Natural killer cell treated with Interleukin-12 subunit alpha and Interleukin-12 subunit beta and Interleukin-15 and Interleukin-18, amount 100 ng/mL, for 72 hours (primary cell): ENCODE measurements at regions not wholly inside any gene's neighbourhood (a gene's known extent, or its start where the extent isn't known, plus 50 kb on each side); places are given as distances from the start of the nearest gene placed in this dataset.
"Not testable (repeated sequence)": the region's sequence is repeated elsewhere in the genome, so short reads cannot be mapped to it uniquely, and the experiment has no call there.

Experiments used
- ATAC-seq, 2 donors: fragments of 150-1000 bp; cut with Tn5 transposase in 1 of 2; sonication (Bioruptor Pico), chemical (Tn5 transposase) in 1 of 2; 2 replicates each; pipeline ENCODE4 v1.10.0; 2021
- DNase-seq: peaks from one replicate; pipeline ENCODE4 v3.0.0; 2022; ENCODE audit warnings: low spot score
- H3K27ac Mint-ChIP-seq, 2 donors: 1 replicate in 1 of 2; 2 replicates in 1 of 2; pipeline ENCODE4 v1.8.0; 2022; ENCODE audit warnings: mixed read lengths in 2 of 2, mild to moderate bottlenecking in 1 of 2, moderate library complexity in 1 of 2
- H3K27me3 Mint-ChIP-seq, 2 donors: 1 replicate in 1 of 2; 2 replicates in 1 of 2; pipeline ENCODE4 v1.8.0; 2022; ENCODE audit warnings: mixed read lengths in 2 of 2
- H3K36me3 Mint-ChIP-seq: one replicate; pipeline ENCODE4 v1.8.0; 2022; ENCODE audit warnings: mixed read lengths
- H3K4me1 Mint-ChIP-seq, 2 donors: 1 replicate in 1 of 2; 2 replicates in 1 of 2; pipeline ENCODE4 v1.8.0; 2022; ENCODE audit warnings: low read depth in 2 of 2, mixed read lengths in 2 of 2, mild to moderate bottlenecking in 1 of 2
- H3K4me3 Mint-ChIP-seq: one replicate; pipeline ENCODE4 v1.8.0; 2022; ENCODE audit warnings: mixed read lengths
- H3K9me3 Mint-ChIP-seq: 2 replicates; pipeline ENCODE4 v1.8.0; 2022; ENCODE audit warnings: mixed read lengths

GRCh38 chr4:163681208-163681821 lies 186.8 kb downstream of the TMA16 start:
- H3K27me3 Mint-ChIP-seq, result peaks cover 0 to 4% of the 10 kb centered on the region in 2 donors
- no peaks in the 10 kb centered on the region for H3K4me1 Mint-ChIP-seq
- no peak overlapping the region for H3K27ac Mint-ChIP-seq
- no peaks in the 10 kb centered on the region for H3K9me3 Mint-ChIP-seq
- ATAC-seq, result peak; percentile 46 to 59
- no peak for DNase-seq
- no peaks in the 10 kb centered on the region for H3K36me3 Mint-ChIP-seq
- H3K4me3 Mint-ChIP-seq, result no peak overlapping the region

GRCh38 chr4:163688856-163689255 lies 194.4 kb downstream of the TMA16 start:
- Mint-ChIP-seq H3K9me3 (no peaks in the 10 kb centered on the region), H3K27ac (no peak overlapping the region), H3K27me3 (peaks cover 0 to 5% of the 10 kb centered on the region in 2 donors), H3K4me3 (no peak overlapping the region), H3K36me3 (no peaks in the 10 kb centered on the region), H3K4me1 (no peaks in the 10 kb centered on the region)
- ATAC-seq (no peak), DNase-seq (no peak)

- Mint-ChIP-seq H3K36me3 (no peaks in the 10 kb centered on the region), H3K27me3 (no peaks in the 10 kb centered on the region), H3K27ac (no peak overlapping the region), H3K4me1 (no peaks in the 10 kb centered on the region), H3K9me3 (no peaks in the 10 kb centered on the region), H3K4me3 (no peak overlapping the region)
- no peak for ATAC-seq
- no peak for DNase-seq
Observed at GRCh38 chr4:163693211-163693610, 198.7 kb downstream of the TMA16 start.

GRCh38 chr4:163693776-163694175 lies 199.3 kb downstream of the TMA16 start:
- DNase-seq (no peak), ATAC-seq (no peak)
- Mint-ChIP-seq H3K27me3 (no peaks in the 10 kb centered on the region), H3K9me3 (no peaks in the 10 kb centered on the region), H3K27ac (no peak overlapping the region), H3K4me3 (no peak overlapping the region), H3K36me3 (no peaks in the 10 kb centered on the region), H3K4me1 (no peaks in the 10 kb centered on the region)

- Mint-ChIP-seq H3K36me3 (no peaks in the 10 kb centered on the region), H3K4me3 (no peak overlapping the region), H3K4me1 (no peaks in the 10 kb centered on the region), H3K27me3 (no peaks in the 10 kb centered on the region), H3K27ac (no peak overlapping the region), H3K9me3 (no peaks in the 10 kb centered on the region)
- DNase-seq (no peak), ATAC-seq (no peak)
Observed at GRCh38 chr4:163694385-163694784, 199.9 kb downstream of the TMA16 start.

GRCh38 chr4:163697121-163697520 lies 202.6 kb downstream of the TMA16 start:
- no peak for ATAC-seq
- Mint-ChIP-seq H3K4me1 (no peaks in the 10 kb centered on the region), H3K9me3 (no peaks in the 10 kb centered on the region), H3K27me3 (no peaks in the 10 kb centered on the region), H3K36me3 (no peaks in the 10 kb centered on the region), H3K4me3 (no peak overlapping the region), H3K27ac (no peak overlapping the region)
- DNase-seq, result no peak

GRCh38 chr4:163700383-163700782 lies 205.9 kb downstream of the TMA16 start:
- H3K4me1 Mint-ChIP-seq, H3K27ac Mint-ChIP-seq, H3K9me3 Mint-ChIP-seq, H3K27me3 Mint-ChIP-seq, DNase-seq, ATAC-seq, H3K4me3 Mint-ChIP-seq, H3K36me3 Mint-ChIP-seq: not testable (repeated sequence)

- no peak for DNase-seq
- H3K27ac Mint-ChIP-seq, result no peak overlapping the region
- no peaks in the 10 kb centered on the region for H3K9me3 Mint-ChIP-seq
- no peak overlapping the region for H3K4me3 Mint-ChIP-seq
- H3K36me3 Mint-ChIP-seq, result no peaks in the 10 kb centered on the region
- no peak for ATAC-seq
- peaks cover 0 to 3% of the 10 kb centered on the region in 2 donors for H3K27me3 Mint-ChIP-seq
- H3K4me1 Mint-ChIP-seq, result no peaks in the 10 kb centered on the region
Observed at GRCh38 chr4:163701916-163702315, 207.4 kb downstream of the TMA16 start.

GRCh38 chr4:163702736-163703135 lies 208.2 kb downstream of the TMA16 start:
- Mint-ChIP-seq H3K27me3 (peaks cover 0 to 3% of the 10 kb centered on the region in 2 donors), H3K27ac (no peak overlapping the region), H3K36me3 (no peaks in the 10 kb centered on the region), H3K4me3 (no peak overlapping the region), H3K4me1 (no peaks in the 10 kb centered on the region), H3K9me3 (no peaks in the 10 kb centered on the region)
- DNase-seq (no peak), ATAC-seq (no peak)

GRCh38 chr4:163703251-163703650 lies 208.8 kb downstream of the TMA16 start:
- Mint-ChIP-seq H3K4me3 (no peak overlapping the region), H3K9me3 (no peaks in the 10 kb centered on the region), H3K27ac (no peak overlapping the region), H3K4me1 (no peaks in the 10 kb centered on the region), H3K27me3 (peaks cover 0 to 3% of the 10 kb centered on the region in 2 donors), H3K36me3 (no peaks in the 10 kb centered on the region)
- ATAC-seq (no peak), DNase-seq (no peak)

GRCh38 chr4:163707873-163708272 lies 213.4 kb downstream of the TMA16 start:
- H3K4me1 Mint-ChIP-seq, result no peaks in the 10 kb centered on the region
- no peaks in the 10 kb centered on the region for H3K36me3 Mint-ChIP-seq
- H3K27ac Mint-ChIP-seq, result no peak overlapping the region
- ATAC-seq, result no peak
- H3K27me3 Mint-ChIP-seq, result peaks cover 0 to 3% of the 10 kb centered on the region in 2 donors
- H3K9me3 Mint-ChIP-seq, result no peaks in the 10 kb centered on the region
- no peak overlapping the region for H3K4me3 Mint-ChIP-seq
- DNase-seq, result no peak

- Mint-ChIP-seq H3K36me3 (no peaks in the 10 kb centered on the region), H3K27ac (no peak overlapping the region), H3K9me3 (no peaks in the 10 kb centered on the region), H3K4me3 (no peak overlapping the region), H3K4me1 (no peaks in the 10 kb centered on the region), H3K27me3 (no peaks in the 10 kb centered on the region)
- DNase-seq (no peak), ATAC-seq (no peak)
Observed at GRCh38 chr4:163709601-163710000, 215.1 kb downstream of the TMA16 start.

GRCh38 chr4:163710158-163710557 lies 215.7 kb downstream of the TMA16 start:
- Mint-ChIP-seq H3K27me3 (no peaks in the 10 kb centered on the region), H3K27ac (no peak overlapping the region), H3K4me3 (no peak overlapping the region), H3K36me3 (no peaks in the 10 kb centered on the region), H3K9me3 (no peaks in the 10 kb centered on the region), H3K4me1 (no peaks in the 10 kb centered on the region)
- DNase-seq (no peak), ATAC-seq (no peak)

GRCh38 chr4:163724495-163724894 lies 230.0 kb downstream of the TMA16 start:
- H3K27me3 Mint-ChIP-seq, result not testable (repeated sequence)

GRCh38 chr4:163726641-163727040 lies 232.2 kb downstream of the TMA16 start:
- ATAC-seq (no peak), DNase-seq (no peak)
- H3K27me3 Mint-ChIP-seq, result no peaks in the 10 kb centered on the region
- H3K9me3 Mint-ChIP-seq, result peaks cover 10% of the 10 kb centered on the region
- peaks cover 5% of the 10 kb centered on the region for H3K36me3 Mint-ChIP-seq
- H3K4me1 Mint-ChIP-seq, result no peaks in the 10 kb centered on the region
- no peak overlapping the region for H3K4me3 Mint-ChIP-seq
- no peak overlapping the region for H3K27ac Mint-ChIP-seq

More at GRCh38 chr4:163724495-163724894, 230.0 kb downstream of the TMA16 start:
- H3K27ac Mint-ChIP-seq, ATAC-seq, H3K9me3 Mint-ChIP-seq, H3K4me1 Mint-ChIP-seq, DNase-seq, H3K4me3 Mint-ChIP-seq: not testable (repeated sequence)
- H3K36me3 Mint-ChIP-seq, result peaks cover 11% of the 10 kb centered on the region
